ENCODE measurements at regions not wholly inside any gene's neighbourhood (a gene's known extent, or its start where the extent isn't known, plus 50 kb on each side); places are given as distances from the start of the nearest gene placed in this dataset.

DNA sequence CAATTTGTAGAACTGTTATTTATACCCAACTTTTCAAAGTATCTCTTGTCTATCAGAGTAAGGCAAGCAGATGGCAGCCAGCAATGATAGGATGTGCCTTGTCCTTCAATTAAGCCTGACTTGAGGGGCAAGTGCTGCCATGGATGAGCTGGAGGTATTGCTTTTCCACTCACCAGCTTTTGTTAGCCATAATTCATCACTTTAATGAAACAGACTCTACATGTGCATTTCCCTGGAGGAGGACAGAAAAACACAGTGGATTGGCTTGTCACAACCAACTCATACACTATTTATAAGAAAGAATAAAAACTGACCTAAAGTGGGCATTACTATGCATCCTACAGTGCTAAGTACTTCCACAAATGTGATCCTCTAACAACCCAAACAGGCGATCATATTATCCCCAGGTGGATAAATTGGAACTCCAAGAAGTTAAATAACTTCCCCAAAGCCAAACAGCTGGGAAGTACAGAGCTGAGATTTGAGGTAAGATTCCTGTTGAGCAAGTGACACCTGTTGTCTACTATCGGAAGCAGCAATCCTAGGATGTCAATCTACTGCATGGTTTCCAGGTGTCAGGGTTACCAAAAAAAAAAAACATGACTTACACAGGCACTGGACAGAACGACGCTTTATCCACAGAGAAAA, 73.9 kb upstream of the NRSN1 start:
- TF ChIP-seq, protein P1, sequence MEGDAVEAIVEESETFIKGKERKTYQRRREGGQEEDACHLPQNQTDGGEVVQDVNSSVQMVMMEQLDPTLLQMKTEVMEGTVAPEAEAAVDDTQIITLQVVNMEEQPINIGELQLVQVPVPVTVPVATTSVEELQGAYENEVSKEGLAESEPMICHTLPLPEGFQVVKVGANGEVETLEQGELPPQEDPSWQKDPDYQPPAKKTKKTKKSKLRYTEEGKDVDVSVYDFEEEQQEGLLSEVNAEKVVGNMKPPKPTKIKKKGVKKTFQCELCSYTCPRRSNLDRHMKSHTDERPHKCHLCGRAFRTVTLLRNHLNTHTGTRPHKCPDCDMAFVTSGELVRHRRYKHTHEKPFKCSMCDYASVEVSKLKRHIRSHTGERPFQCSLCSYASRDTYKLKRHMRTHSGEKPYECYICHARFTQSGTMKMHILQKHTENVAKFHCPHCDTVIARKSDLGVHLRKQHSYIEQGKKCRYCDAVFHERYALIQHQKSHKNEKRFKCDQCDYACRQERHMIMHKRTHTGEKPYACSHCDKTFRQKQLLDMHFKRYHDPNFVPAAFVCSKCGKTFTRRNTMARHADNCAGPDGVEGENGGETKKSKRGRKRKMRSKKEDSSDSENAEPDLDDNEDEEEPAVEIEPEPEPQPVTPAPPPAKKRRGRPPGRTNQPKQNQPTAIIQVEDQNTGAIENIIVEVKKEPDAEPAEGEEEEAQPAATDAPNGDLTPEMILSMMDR (IDR thresholded peaks at IDR 0.05), result no peak
- no peak for TF ChIP-seq POLR2A (IDR thresholded peaks at IDR 0.05)
